GM10266 (cell line): ENCODE measurements at regions not wholly inside any gene's neighbourhood (a gene's known extent, or its start where the extent isn't known, plus 50 kb on each side); places are given as distances from the start of the nearest gene placed in this dataset.

Experiments used
- DNase-seq: peaks from one replicate; pipeline ENCODE4 v3.0.0; 2012; ENCODE audit errors: extremely low spot score
- CTCF ChIP-seq: IDR thresholded peaks from 2 replicates; pipeline ENCODE4 v1.5.1; 2012; ENCODE audit warnings: mild to moderate bottlenecking, low read depth; ENCODE audit not compliant: control insufficient read depth, insufficient read depth; ENCODE audit errors: missing control alignments

- TF ChIP-seq CTCF = no peak
- no peak for DNase-seq
Measured at GRCh38 chr20:40435146-40435895, 253.7 kb downstream of the MAFB start.

GRCh38 chr20:40434122-40434521 is 254.9 kb downstream of the MAFB start:
- TF ChIP-seq CTCF = no peak
- no peak for DNase-seq

- DNase-seq = no peak
- TF ChIP-seq CTCF = no peak
Measured at GRCh38 chr20:40433341-40433861, 255.6 kb downstream of the MAFB start.

- no peak for TF ChIP-seq CTCF
- DNase-seq = no peak
Measured at GRCh38 chr20:40431611-40432010, 257.4 kb downstream of the MAFB start.

GRCh38 chr20:40431112-40431511 is 257.9 kb downstream of the MAFB start:
- TF ChIP-seq CTCF = no peak

GRCh38 chr20:40427026-40427425 is 262.0 kb downstream of the MAFB start:
- no peak for DNase-seq
- no peak for TF ChIP-seq CTCF

More at GRCh38 chr20:40431112-40431511, 257.9 kb downstream of the MAFB start:
- DNase-seq = no peak

GRCh38 chr20:40424695-40425094 is 264.3 kb downstream of the MAFB start:
- TF ChIP-seq CTCF = no peak

More at GRCh38 chr20:40424695-40425094, 264.3 kb downstream of the MAFB start:
- DNase-seq = no peak
